Hypothalamus (tissue), 51 donors: ENCODE measurements at regions not wholly inside any gene's neighbourhood (a gene's known extent, or its start where the extent isn't known, plus 50 kb on each side); places are given as distances from the start of the nearest gene placed in this dataset.
A peak's percentile ranks its signal among the peaks of the same experiment; 100 is the strongest.
"Not testable (repeated sequence)": the region's sequence is repeated elsewhere in the genome, so short reads cannot be mapped to it uniquely, and the experiment has no call there.

ENCODE experiments used
- DNase-seq, 51 donors: peaks; one replicate each; lab custom pipeline; 2025; lab: John Stamatoyannopoulos, UW

- DNase-seq, result no peak
Observed at GRCh38 chr2:78127424-78127823, 605.2 kb upstream of the LRRTM4 start.

DNA sequence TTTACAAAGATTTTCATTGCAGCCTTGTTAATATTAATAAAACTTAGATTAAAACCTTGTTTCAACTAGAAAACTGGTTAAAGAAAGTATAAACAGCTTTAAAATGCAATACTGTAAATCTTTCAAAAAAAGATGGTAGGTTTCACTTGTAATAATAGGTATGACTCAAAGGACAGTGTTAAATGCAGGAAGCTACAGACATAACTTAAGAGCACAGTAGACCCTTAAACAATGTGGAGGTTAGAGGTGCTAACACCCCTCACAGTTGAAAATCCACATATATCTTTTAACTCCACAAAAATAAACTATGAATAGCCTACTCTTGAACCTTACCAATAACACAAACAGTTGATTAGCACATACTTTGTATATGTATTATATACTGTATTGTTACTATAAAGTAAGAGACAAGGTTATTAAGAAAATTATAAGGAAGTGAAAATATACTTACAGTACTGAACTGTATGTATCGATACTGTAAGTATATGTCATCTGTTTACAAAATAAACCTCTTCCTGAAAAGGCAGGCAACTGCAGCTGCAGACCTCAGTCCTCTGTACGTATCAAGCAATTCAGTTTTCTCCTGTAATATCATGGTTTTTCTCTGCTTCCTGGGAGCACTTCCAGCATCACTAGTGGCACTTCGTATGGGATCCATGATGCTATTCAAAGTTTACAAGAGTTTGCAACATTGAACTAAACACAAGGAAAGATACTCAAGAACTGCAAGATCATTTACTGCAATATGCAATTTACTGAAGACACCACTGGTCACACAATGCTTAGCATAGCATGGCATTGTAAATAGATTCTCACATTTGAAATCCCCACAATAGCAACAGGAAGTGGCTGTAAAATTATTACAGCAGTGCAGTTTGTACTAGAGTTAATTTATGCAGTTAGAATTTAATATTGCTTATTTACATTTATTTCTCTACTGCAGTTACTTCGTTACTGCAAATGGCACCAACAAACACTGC lies 610.5 kb upstream of the LRRTM4 start:
- peak in 1 of 51 donors; percentile 2 for DNase-seq

- no peak for DNase-seq
Observed at GRCh38 chr2:78145395-78145996, 623.3 kb upstream of the LRRTM4 start.

GRCh38 chr2:78145997-78146722 lies 624.0 kb upstream of the LRRTM4 start:
- DNase-seq, result no peak

DNA sequence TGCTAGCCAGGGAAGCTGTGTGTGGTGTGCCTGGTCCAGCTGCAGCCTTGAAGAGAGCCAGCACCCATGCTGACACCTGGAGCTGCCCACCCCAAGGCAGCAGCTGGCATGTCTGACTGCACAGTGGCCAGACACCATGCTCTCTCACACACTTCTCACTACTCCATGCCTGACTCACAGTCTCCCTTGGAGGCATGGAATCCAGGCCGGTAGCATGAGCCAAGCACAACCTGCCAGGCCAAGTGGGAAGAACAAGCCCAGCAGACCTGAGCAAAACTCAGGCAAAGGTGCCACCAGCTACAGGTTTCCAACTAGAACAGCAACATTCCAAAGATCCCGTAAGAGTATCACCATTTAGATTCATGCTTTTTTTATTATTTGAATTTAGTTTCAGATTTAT lies 625.3 kb upstream of the LRRTM4 start:
- DNase-seq, result no peak

GRCh38 chr2:78154586-78154985 lies 632.4 kb upstream of the LRRTM4 start:
- no peak for DNase-seq

- DNase-seq, result no peak
Observed at GRCh38 chr2:78162202-78162601, 640.0 kb upstream of the LRRTM4 start.

GRCh38 chr2:78172157-78172556 lies 650.0 kb upstream of the LRRTM4 start:
- not testable (repeated sequence) for DNase-seq

DNA sequence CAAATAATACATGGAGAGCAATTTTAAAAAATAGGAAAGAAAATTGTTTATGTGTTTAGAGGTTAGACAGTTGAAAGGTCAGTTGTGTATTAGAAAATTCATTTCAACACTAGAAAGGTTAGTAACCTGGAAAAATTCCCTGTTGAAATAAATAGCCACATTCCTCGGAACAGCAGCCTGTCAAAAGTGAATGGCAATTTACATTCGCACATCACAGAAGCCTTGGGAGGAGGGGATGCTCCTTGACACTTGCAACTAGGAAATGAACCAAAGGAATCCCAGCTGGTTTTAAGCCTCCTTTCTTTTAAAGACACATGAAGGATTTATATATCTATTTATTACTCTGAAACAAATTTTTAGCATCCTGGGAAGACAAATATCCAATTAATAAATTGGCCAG lies 653.5 kb upstream of the LRRTM4 start:
- no peak for DNase-seq

GRCh38 chr2:78201064-78201575 lies 678.9 kb upstream of the LRRTM4 start:
- peak in 1 of 51 donors; percentile 31 for DNase-seq

GRCh38 chr2:78202366-78202765 lies 680.2 kb upstream of the LRRTM4 start:
- DNase-seq, result peak in 1 of 51 donors; percentile 21

GRCh38 chr2:78202986-78203670 lies 681.0 kb upstream of the LRRTM4 start:
- no peak for DNase-seq

GRCh38 chr2:78218066-78218465 lies 695.9 kb upstream of the LRRTM4 start:
- no peak for DNase-seq

- DNase-seq, result no peak
Observed at GRCh38 chr2:78237704-78238103, 715.5 kb upstream of the LRRTM4 start.

DNA sequence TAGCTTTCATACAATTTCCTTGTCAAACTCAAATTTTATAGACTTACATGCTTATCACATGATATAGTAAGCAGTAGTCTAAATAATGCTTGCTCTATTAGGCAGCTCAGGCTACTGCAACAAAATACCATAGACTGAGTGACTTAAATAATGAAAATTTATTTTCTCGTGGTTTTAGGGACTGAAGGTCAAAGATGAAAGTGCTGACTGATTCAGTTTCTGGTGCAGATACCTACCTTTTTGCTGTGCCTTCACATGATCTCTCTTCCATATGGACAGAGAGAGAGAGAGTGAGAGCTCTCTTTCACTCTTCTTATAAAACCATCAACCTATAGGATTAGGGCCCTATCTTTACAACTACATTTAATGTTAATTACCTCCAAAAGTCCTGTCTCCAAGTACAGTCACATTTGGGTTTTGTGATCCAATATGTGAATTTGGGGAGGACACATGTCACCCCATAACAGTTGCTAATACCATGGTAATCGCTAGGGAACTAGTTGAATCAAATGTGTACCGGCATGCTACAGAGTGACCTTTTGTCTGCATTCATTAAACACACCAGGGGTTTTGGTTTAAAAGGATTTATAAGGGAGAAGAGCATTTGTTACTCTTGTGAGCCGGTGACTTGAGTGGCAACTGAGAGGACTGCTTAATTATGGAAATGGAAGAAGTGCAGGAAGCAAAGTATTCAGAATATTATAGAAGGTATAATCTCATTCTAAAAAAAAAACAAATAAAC lies 723.4 kb upstream of the LRRTM4 start:
- no peak for DNase-seq

- DNase-seq, result no peak
Observed at GRCh38 chr2:78251708-78252107, 729.5 kb upstream of the LRRTM4 start.

DNA sequence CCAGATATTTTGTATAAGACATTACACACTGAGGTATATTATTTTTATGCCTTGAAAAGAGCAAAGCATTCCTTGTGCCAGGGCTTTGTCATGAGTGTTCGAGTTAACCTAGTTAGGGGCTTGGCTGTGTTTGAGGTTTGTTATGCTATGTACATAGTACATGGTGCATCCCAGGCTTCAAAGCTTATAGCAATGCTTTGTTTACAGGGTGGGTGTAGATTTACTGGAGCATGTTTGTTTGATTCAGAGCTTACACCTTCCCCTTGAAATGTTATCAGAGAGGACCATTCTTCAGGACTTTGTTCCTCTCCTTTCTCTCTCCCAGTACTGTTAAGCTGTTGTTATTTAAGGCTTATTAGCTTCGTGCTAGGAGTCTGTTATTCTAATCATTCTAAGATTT lies 738.7 kb upstream of the LRRTM4 start:
- no peak for DNase-seq

- DNase-seq, result no peak
Observed at GRCh38 chr2:78261454-78261853, 739.3 kb upstream of the LRRTM4 start.

DNA sequence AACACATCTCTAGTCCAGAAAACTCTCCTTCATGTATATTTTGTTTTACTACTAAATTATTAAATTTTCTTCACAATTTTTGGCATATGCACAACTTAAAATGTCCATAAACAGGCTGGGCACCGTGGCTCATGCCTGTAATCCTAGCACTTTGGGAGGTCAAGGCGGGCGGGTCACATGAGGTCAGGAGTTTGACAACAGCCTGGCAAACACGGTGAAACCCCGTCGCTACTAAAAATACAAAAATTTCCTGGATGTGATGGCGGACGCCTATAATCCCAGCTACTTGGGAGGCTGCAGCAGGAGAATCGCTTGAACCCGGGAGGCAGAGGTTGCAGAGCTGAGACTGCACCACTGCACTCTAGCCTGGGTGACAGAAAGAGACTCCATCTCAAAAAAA lies 739.9 kb upstream of the LRRTM4 start:
- DNase-seq, result not testable (repeated sequence)
